Fibroblast of villous mesenchyme (primary cell): ENCODE measurements at regions not wholly inside any gene's neighbourhood (a gene's known extent, or its start where the extent isn't known, plus 50 kb on each side); places are given as distances from the start of the nearest gene placed in this dataset.

ENCODE experiments used
- DNase-seq: peaks from one replicate; pipeline ENCODE4 v3.0.0-alpha.2; 2010; ENCODE audit warnings: low read depth
- H3K4me3 ChIP-seq: 2 replicates; pipeline ENCODE4 v1.5.1; 2011; ENCODE audit warnings: low read depth, mild to moderate bottlenecking, low read length
- CTCF ChIP-seq: IDR thresholded peaks from 2 replicates; pipeline ENCODE4 v1.5.1; 2012; ENCODE audit warnings: low read depth, mild to moderate bottlenecking, low read length; ENCODE audit not compliant: insufficient read depth

GRCh38 chr2:71894261-71894660 is 253.4 kb downstream of the CYP26B1 start:
- TF ChIP-seq CTCF, result no peak
- H3K4me3 ChIP-seq, result no peak overlapping the region
- no peak for DNase-seq

- no peak for TF ChIP-seq CTCF
- H3K4me3 ChIP-seq, result no peak overlapping the region
- DNase-seq, result no peak
These were observed 254.0 kb downstream of the CYP26B1 start for GRCh38 chr2:71893646-71894045.

- no peak overlapping the region for H3K4me3 ChIP-seq
- no peak for DNase-seq
- TF ChIP-seq CTCF, result no peak
These were observed 254.8 kb downstream of the CYP26B1 start for GRCh38 chr2:71892896-71893295.

GRCh38 chr2:71892423-71892730 is 255.3 kb downstream of the CYP26B1 start:
- H3K4me3 ChIP-seq, result no peak overlapping the region
- no peak for DNase-seq
- TF ChIP-seq CTCF, result no peak

- H3K4me3 ChIP-seq, result no peak overlapping the region
- TF ChIP-seq CTCF, result no peak
- no peak for DNase-seq
These were observed 255.8 kb downstream of the CYP26B1 start for GRCh38 chr2:71891719-71892422.

GRCh38 chr2:71891155-71891554 is 256.5 kb downstream of the CYP26B1 start:
- no peak for DNase-seq
- TF ChIP-seq CTCF, result no peak
- H3K4me3 ChIP-seq, result no peak overlapping the region
